HEK293 (cell line): ENCODE measurements at regions not wholly inside any gene's neighbourhood (a gene's known extent, or its start where the extent isn't known, plus 50 kb on each side); places are given as distances from the start of the nearest gene placed in this dataset.

Source experiments
- CTCF ChIP-seq: fragments of 450-650 bp; formaldehyde crosslinking; IDR thresholded peaks from 2 replicates; pipeline ENCODE4 v1.5.1; 2016; ENCODE audit warnings: missing biosample characterization, missing genetic modification characterization
- GLI2 ChIP-seq: fragments of 450-650 bp; formaldehyde crosslinking; IDR thresholded peaks from 2 replicates; pipeline ENCODE4; 2017; ENCODE audit warnings: missing biosample characterization, missing genetic modification characterization, low read depth, borderline replicate concordance
- ZBTB21 ChIP-seq: fragments of 450-650 bp; formaldehyde crosslinking; IDR thresholded peaks from 2 replicates; pipeline ENCODE4 v1.5.1; 2017; ENCODE audit warnings: missing biosample characterization, missing genetic modification characterization
- ZFP37 ChIP-seq: fragments of 450-650 bp; formaldehyde crosslinking; IDR thresholded peaks from 2 replicates; pipeline ENCODE4 v1.5.1; 2016; ENCODE audit warnings: missing biosample characterization, missing genetic modification characterization
- ZNF114 ChIP-seq: fragments of 450-650 bp; formaldehyde crosslinking; IDR thresholded peaks from 2 replicates; pipeline ENCODE4 v1.5.0; 2017; ENCODE audit warnings: missing biosample characterization, missing genetic modification characterization
- ZNF280C ChIP-seq: fragments of 450-650 bp; formaldehyde crosslinking; IDR thresholded peaks from 2 replicates; pipeline ENCODE4 v1.5.1; 2016; ENCODE audit warnings: missing biosample characterization, missing genetic modification characterization
- ZNF544 ChIP-seq: fragments of 450-650 bp; formaldehyde crosslinking; IDR thresholded peaks from 2 replicates; pipeline ENCODE4 v1.5.0; 2017; ENCODE audit warnings: missing biosample characterization, missing genetic modification characterization
- ZNF792 ChIP-seq: fragments of 450-650 bp; formaldehyde crosslinking; IDR thresholded peaks from 2 replicates; pipeline ENCODE4 v1.5.1; 2016; ENCODE audit warnings: missing biosample characterization, missing genetic modification characterization
- ZSCAN5A ChIP-seq: fragments of 450-650 bp; formaldehyde crosslinking; IDR thresholded peaks from 2 replicates; pipeline ENCODE4 v1.5.1; 2016; ENCODE audit warnings: missing biosample characterization, missing genetic modification characterization

GRCh38 chr12:82210882-82211281, 147.3 kb downstream of the CCDC59 start:
- TF ChIP-seq ZFP37 (tag by site-specific recombination) (no peak), CTCF (no peak), ZNF792 (no peak), ZSCAN5A (tag by site-specific recombination) (no peak), ZNF544 (tag by site-specific recombination) (no peak), GLI2 (no peak), ZBTB21 (tag by site-specific recombination) (no peak), ZNF114 (no peak), ZNF280C (no peak)
